Fibroblast of lung (primary cell): ENCODE measurements at regions not wholly inside any gene's neighbourhood (a gene's known extent, or its start where the extent isn't known, plus 50 kb on each side); places are given as distances from the start of the nearest gene placed in this dataset.

Source experiments
- DNase-seq, 2 donors: peaks; one replicate each; pipeline versions ENCODE4 v3.0.0 to v3.0.0-alpha.2; 2010; ENCODE audit warnings: low read depth in 2 of 2
- H2AFZ ChIP-seq: 2 replicates; pipeline ENCODE4 v1.5.1; 2012; ENCODE audit warnings: low read length, control low read depth, inconsistent platforms
- H3K27ac ChIP-seq: 2 replicates; pipeline ENCODE4 v1.5.1; 2011; ENCODE audit warnings: low read length, control low read depth; ENCODE audit not compliant: insufficient read depth
- H3K27me3 ChIP-seq: 2 replicates; pipeline ENCODE4 v1.5.1; 2011; ENCODE audit warnings: mild to moderate bottlenecking, low read length; ENCODE audit not compliant: control insufficient read depth, insufficient read depth
- H3K36me3 ChIP-seq: 2 replicates; pipeline ENCODE4 v1.5.1; 2011; ENCODE audit warnings: low read length; ENCODE audit not compliant: control insufficient read depth, insufficient read depth
- H3K4me1 ChIP-seq: 2 replicates; pipeline ENCODE4 v1.5.1; 2011; ENCODE audit warnings: low read length; ENCODE audit not compliant: control insufficient read depth, insufficient read depth; ENCODE audit errors: extremely low read depth
- H3K4me2 ChIP-seq: 2 replicates; pipeline ENCODE4 v1.5.1; 2011; ENCODE audit warnings: low read length, control low read depth; ENCODE audit not compliant: insufficient read depth; ENCODE audit errors: extremely low read depth
- H3K4me3 ChIP-seq, 4 experiments: fragments of 200-600 bp in 1 of 4; sonication (generic) in 1 of 4; replicated peaks in 1 of 4; 2 replicates each; pipeline ENCODE4 v1.5.1; 2011 to 2016; ENCODE audit warnings: low read length in 4 of 4, low read depth in 3 of 4, mild to moderate bottlenecking in 3 of 4, control low read depth in 2 of 4, inconsistent platforms in 1 of 4, mixed read lengths in 1 of 4; ENCODE audit not compliant: insufficient read depth in 1 of 4; ENCODE audit errors: control extremely low read depth in 1 of 4
- H3K79me2 ChIP-seq: 2 replicates; pipeline ENCODE4 v1.5.1; 2012; ENCODE audit warnings: mild to moderate bottlenecking, low read length, inconsistent platforms; ENCODE audit not compliant: control insufficient read depth, insufficient read depth
- H3K9ac ChIP-seq: 2 replicates; pipeline ENCODE4 v1.5.1; 2011; ENCODE audit warnings: mild to moderate bottlenecking, low read length, control low read depth; ENCODE audit not compliant: insufficient read depth
- H3K9me3 ChIP-seq: 2 replicates; pipeline ENCODE4 v1.5.1; 2012; ENCODE audit warnings: low read depth, low read length; ENCODE audit not compliant: control insufficient read depth, insufficient read depth
- H4K20me1 ChIP-seq: 2 replicates; pipeline ENCODE4 v1.5.1; 2011; ENCODE audit warnings: low read length; ENCODE audit not compliant: control insufficient read depth, insufficient read depth; ENCODE audit errors: extremely low read depth
- CTCF ChIP-seq, 2 donors: IDR thresholded peaks in 1 of 2; conservative IDR thresholded peaks in 1 of 2; 1 replicate in 1 of 2; 2 replicates in 1 of 2; pipeline ENCODE4 v1.5.1; 2011 to 2012; ENCODE audit warnings: low read length in 2 of 2, control low read depth in 1 of 2, inconsistent platforms in 1 of 2, low read depth in 1 of 2, mild to moderate bottlenecking in 1 of 2
- EZH2 ChIP-seq: IDR thresholded peaks from 2 replicates; pipeline ENCODE4 v1.5.1; 2012; ENCODE audit warnings: low read length, control low read depth, mild to moderate bottlenecking; ENCODE audit errors: missing control alignments

GRCh38 chr5:32880796-32881195 lies 169.7 kb downstream of the NPR3 start:
- no peaks in the 10 kb centered on the region for H3K79me2 ChIP-seq
- no peaks in the 10 kb centered on the region for H4K20me1 ChIP-seq
- no peak overlapping the region for H3K9ac ChIP-seq
- H3K36me3 ChIP-seq, result no peaks in the 10 kb centered on the region
- H3K27ac ChIP-seq, result no peak overlapping the region
- H3K4me2 ChIP-seq, result no peak overlapping the region
- no peak overlapping the region for H2AFZ ChIP-seq
- peak in 1 of 2 donors; percentile 56 for DNase-seq
- TF ChIP-seq CTCF (conservative IDR thresholded peaks at IDR 0.05 in 1 of 2, IDR thresholded peaks at IDR 0.05 in 1 of 2; ENCODE audit: low read depth in 1 of 2, low read length in 2 of 2), result no peak
- no peak for TF ChIP-seq EZH2
- H3K4me3 ChIP-seq, result no peak overlapping the region
- H3K27me3 ChIP-seq, result no peaks in the 10 kb centered on the region
- no peaks in the 10 kb centered on the region for H3K4me1 ChIP-seq
- H3K9me3 ChIP-seq, result no peaks in the 10 kb centered on the region

- Histone ChIP-seq H3K4me2 (no peak overlapping the region), H3K4me3 (no peak overlapping the region), H3K79me2 (no peaks in the 10 kb centered on the region), H4K20me1 (no peaks in the 10 kb centered on the region), H3K36me3 (no peaks in the 10 kb centered on the region), H3K9ac (no peak overlapping the region), H3K27me3 (no peaks in the 10 kb centered on the region), H2AFZ (no peak overlapping the region), H3K4me1 (no peaks in the 10 kb centered on the region), H3K9me3 (no peaks in the 10 kb centered on the region), H3K27ac (no peak overlapping the region)
- no peak for DNase-seq
- no peak for TF ChIP-seq EZH2
- no peak for TF ChIP-seq CTCF (conservative IDR thresholded peaks at IDR 0.05 in 1 of 2, IDR thresholded peaks at IDR 0.05 in 1 of 2; ENCODE audit: low read depth in 1 of 2, low read length in 2 of 2)
Observed at GRCh38 chr5:32887390-32887789, 176.3 kb downstream of the NPR3 start.

- Histone ChIP-seq H3K79me2 (no peaks in the 10 kb centered on the region), H3K4me3 (no peak overlapping the region), H3K27ac (no peak overlapping the region), H3K4me1 (no peaks in the 10 kb centered on the region), H3K27me3 (no peaks in the 10 kb centered on the region), H3K36me3 (no peaks in the 10 kb centered on the region), H3K9me3 (no peaks in the 10 kb centered on the region), H3K4me2 (no peak overlapping the region), H2AFZ (no peak overlapping the region), H4K20me1 (no peaks in the 10 kb centered on the region), H3K9ac (no peak overlapping the region)
- no peak for DNase-seq
- TF ChIP-seq EZH2 (no peak), CTCF (conservative IDR thresholded peaks at IDR 0.05 in 1 of 2, IDR thresholded peaks at IDR 0.05 in 1 of 2; ENCODE audit: low read depth in 1 of 2, low read length in 2 of 2) (no peak)
Observed at GRCh38 chr5:32889078-32889477, 178.0 kb downstream of the NPR3 start.
